ENCODE measurements at regions not wholly inside any gene's neighbourhood (a gene's known extent, or its start where the extent isn't known, plus 50 kb on each side); places are given as distances from the start of the nearest gene placed in this dataset.

DNA sequence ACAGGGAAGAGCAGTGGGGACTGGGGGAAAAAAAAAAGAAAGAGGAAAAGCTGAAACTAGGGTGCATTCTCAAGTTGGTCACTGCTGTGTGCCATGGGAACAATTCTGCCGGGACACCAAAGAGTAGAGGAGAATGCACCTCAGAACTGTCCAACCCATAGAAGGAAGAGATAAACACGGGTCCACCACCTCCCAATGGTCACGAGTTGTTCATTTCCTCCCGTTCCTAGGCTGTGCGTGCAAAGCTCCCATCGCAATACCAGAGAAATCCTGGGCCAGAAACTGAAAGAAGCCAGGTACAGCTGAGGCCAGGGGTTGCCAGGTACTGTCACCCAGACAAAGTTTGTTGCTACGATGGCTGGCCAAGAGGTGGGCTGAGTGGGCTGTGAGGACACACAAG lies 236.9 kb upstream of the ANKRD55 start:
- Histone ChIP-seq H3K27ac (ENCODE audit: low read depth in 1 of 2, low read length in 2 of 2) (no peak overlapping the region), H3K4me2 (replicated peaks; ENCODE audit: extremely low read depth, low read length, poor library complexity, severe bottlenecking) (no peak overlapping the region), H4K20me1 (ENCODE audit: insufficient read depth, low read length) (no peaks in the 10 kb centered on the region), H3K9me3 (replicated peaks in 1 of 2; ENCODE audit: control insufficient read depth in 1 of 2, insufficient read depth in 1 of 2, low read length in 2 of 2) (no peaks in the 10 kb centered on the region), H3K9ac (ENCODE audit: insufficient read depth, low read length, poor library complexity, severe bottlenecking) (no peak overlapping the region), H3K79me2 (ENCODE audit: insufficient read depth, low read length) (no peaks in the 10 kb centered on the region), H3K36me3 (replicated peaks in 1 of 2; ENCODE audit: control insufficient read depth in 1 of 2, insufficient read depth in 2 of 2, low read length in 2 of 2) (no peaks in the 10 kb centered on the region), H3K4me3 (replicated peaks in 1 of 3; ENCODE audit: low read depth in 2 of 3, low read length in 3 of 3) (no peak overlapping the region), H3K4me1 (ENCODE audit: control insufficient read depth in 1 of 2, insufficient read depth in 2 of 2, low read length in 2 of 2) (peaks cover 20 to 24% of the 10 kb centered on the region in 2 donors), H3K27me3 (ENCODE audit: control insufficient read depth in 2 of 2, insufficient read depth in 2 of 2, low read length in 2 of 2) (no peaks in the 10 kb centered on the region), H2AFZ (ENCODE audit: insufficient read depth, low read depth, low read length, poor library complexity, severe bottlenecking) (no peak overlapping the region)
- H3K36me3 Mint-ChIP-seq: peaks cover 0 to 3% of the 10 kb centered on the region in 2 donors
- no peak for DNase-seq
- peaks cover 0 to 3% (median 2%) of the 10 kb centered on the region in 3 donors for H3K27me3 Mint-ChIP-seq (ENCODE audit: low read depth in 3 of 3)
- H3K9me3 Mint-ChIP-seq: peaks cover 0 to 3% (median 0%) of the 10 kb centered on the region in 7 donors
- TF ChIP-seq, protein P1, sequence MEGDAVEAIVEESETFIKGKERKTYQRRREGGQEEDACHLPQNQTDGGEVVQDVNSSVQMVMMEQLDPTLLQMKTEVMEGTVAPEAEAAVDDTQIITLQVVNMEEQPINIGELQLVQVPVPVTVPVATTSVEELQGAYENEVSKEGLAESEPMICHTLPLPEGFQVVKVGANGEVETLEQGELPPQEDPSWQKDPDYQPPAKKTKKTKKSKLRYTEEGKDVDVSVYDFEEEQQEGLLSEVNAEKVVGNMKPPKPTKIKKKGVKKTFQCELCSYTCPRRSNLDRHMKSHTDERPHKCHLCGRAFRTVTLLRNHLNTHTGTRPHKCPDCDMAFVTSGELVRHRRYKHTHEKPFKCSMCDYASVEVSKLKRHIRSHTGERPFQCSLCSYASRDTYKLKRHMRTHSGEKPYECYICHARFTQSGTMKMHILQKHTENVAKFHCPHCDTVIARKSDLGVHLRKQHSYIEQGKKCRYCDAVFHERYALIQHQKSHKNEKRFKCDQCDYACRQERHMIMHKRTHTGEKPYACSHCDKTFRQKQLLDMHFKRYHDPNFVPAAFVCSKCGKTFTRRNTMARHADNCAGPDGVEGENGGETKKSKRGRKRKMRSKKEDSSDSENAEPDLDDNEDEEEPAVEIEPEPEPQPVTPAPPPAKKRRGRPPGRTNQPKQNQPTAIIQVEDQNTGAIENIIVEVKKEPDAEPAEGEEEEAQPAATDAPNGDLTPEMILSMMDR (IDR thresholded peaks at IDR 0.05): no peak
- H3K27ac Mint-ChIP-seq: no peak overlapping the region
- H3K4me3 Mint-ChIP-seq: no peak overlapping the region
- intact Hi-C loops (cut with micrococcal nuclease): no loop called here
- H3K4me1 Mint-ChIP-seq: peaks cover 34% of the 10 kb centered on the region
- 97% methylated on average over 7 of the region's 7 CpGs for WGBS (ENCODE audit: insufficient coverage)

DNA sequence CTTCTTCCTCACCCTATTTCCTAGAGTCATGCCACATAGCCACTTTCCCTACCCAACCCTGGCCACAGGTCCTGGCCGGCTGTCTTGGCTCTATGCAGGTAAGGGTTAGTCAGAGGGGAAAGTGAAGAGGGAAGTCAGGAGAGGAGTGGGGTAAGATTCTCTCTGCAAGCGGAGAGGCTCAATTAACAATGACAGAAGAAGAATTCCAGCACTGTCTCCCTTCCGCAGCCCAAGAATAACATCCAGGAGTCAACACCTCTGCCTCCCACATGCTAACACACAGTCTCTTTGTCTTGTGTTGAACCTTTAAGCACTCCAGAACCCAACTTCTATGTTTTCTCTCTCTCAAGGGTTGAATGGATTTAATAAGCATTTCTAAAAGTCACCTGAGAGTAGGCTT lies 235.1 kb upstream of the ANKRD55 start:
- no peak for DNase-seq
- no peak overlapping the region for H2AFZ ChIP-seq (ENCODE audit: insufficient read depth, low read depth, low read length, poor library complexity, severe bottlenecking)
- Mint-ChIP-seq H3K27me3 (ENCODE audit: low read depth in 3 of 3) (peaks cover 0 to 3% (median 2%) of the 10 kb centered on the region in 3 donors), H3K36me3 (peaks cover 3 to 7% of the 10 kb centered on the region in 2 donors), H3K9me3 (peaks cover 0 to 3% (median 0%) of the 10 kb centered on the region in 7 donors), H3K4me1 (peaks cover 42% of the 10 kb centered on the region), H3K4me3 (no peak overlapping the region), H3K27ac (peak overlapping the region in 1 of 7 donors; percentile 38)
- H3K36me3 ChIP-seq (replicated peaks in 1 of 2; ENCODE audit: control insufficient read depth in 1 of 2, insufficient read depth in 2 of 2, low read length in 2 of 2): no peaks in the 10 kb centered on the region
- no peak overlapping the region for H3K4me2 ChIP-seq (replicated peaks; ENCODE audit: extremely low read depth, low read length, poor library complexity, severe bottlenecking)
- H3K9me3 ChIP-seq (replicated peaks in 1 of 2; ENCODE audit: control insufficient read depth in 1 of 2, insufficient read depth in 1 of 2, low read length in 2 of 2): no peaks in the 10 kb centered on the region
- intact Hi-C loops (cut with micrococcal nuclease): no loop called here
- H3K79me2 ChIP-seq (ENCODE audit: insufficient read depth, low read length): no peaks in the 10 kb centered on the region
- no peak overlapping the region for H3K9ac ChIP-seq (ENCODE audit: insufficient read depth, low read length, poor library complexity, severe bottlenecking)
- TF ChIP-seq, protein P1 (IDR thresholded peaks at IDR 0.05): no peak
- H3K27me3 ChIP-seq (ENCODE audit: control insufficient read depth in 2 of 2, insufficient read depth in 2 of 2, low read length in 2 of 2): no peaks in the 10 kb centered on the region
- H3K4me1 ChIP-seq (ENCODE audit: control insufficient read depth in 1 of 2, insufficient read depth in 2 of 2, low read length in 2 of 2): peaks cover 32 to 36% of the 10 kb centered on the region in 2 donors
- no peaks in the 10 kb centered on the region for H4K20me1 ChIP-seq (ENCODE audit: insufficient read depth, low read length)
- no peak overlapping the region for H3K4me3 ChIP-seq (replicated peaks in 1 of 3; ENCODE audit: low read depth in 2 of 3, low read length in 3 of 3)
- 100% methylated on average over 1 of the region's 3 CpGs for WGBS (ENCODE audit: insufficient coverage)
- no peak overlapping the region for H3K27ac ChIP-seq (ENCODE audit: low read depth in 1 of 2, low read length in 2 of 2)
